RWPE2 (cell line): ENCODE measurements at regions not wholly inside any gene's neighbourhood (a gene's known extent, or its start where the extent isn't known, plus 50 kb on each side); places are given as distances from the start of the nearest gene placed in this dataset.

Experiments
- ATAC-seq: fragments of 200-7000 bp; cut with Tn5 transposase; 3 replicates; pipeline ENCODE4 v1.9.1; 2021; ENCODE audit warnings: low read depth
- DNase-seq: peaks from one replicate; pipeline ENCODE4 v3.0.0-alpha.2; 2020; ENCODE audit warnings: low spot score
- H3K27ac ChIP-seq: fragments of 450-650 bp; 2 replicates; pipeline ENCODE4 v1.5.1; 2017; ENCODE audit warnings: mild to moderate bottlenecking; ENCODE audit not compliant: poor library complexity, severe bottlenecking
- H3K27me3 ChIP-seq: fragments of 250-450 bp; sonication (Bioruptor Pico); 2 replicates; pipeline ENCODE4 v1.5.1; 2021; ENCODE audit warnings: mild to moderate bottlenecking, moderate library complexity; ENCODE audit not compliant: insufficient read depth, poor library complexity, severe bottlenecking
- H3K36me3 ChIP-seq: fragments of 250-450 bp; sonication (Bioruptor Pico); 2 replicates; pipeline ENCODE4 v1.5.1; 2020; ENCODE audit warnings: low read depth, mild to moderate bottlenecking, moderate library complexity
- H3K4me1 ChIP-seq: fragments of 250-450 bp; sonication (Bioruptor Pico); 2 replicates; pipeline ENCODE4 v1.5.1; 2021; ENCODE audit warnings: mild to moderate bottlenecking, moderate library complexity; ENCODE audit not compliant: insufficient read depth, poor library complexity, severe bottlenecking
- H3K4me3 ChIP-seq: fragments of 250-450 bp; sonication (Bioruptor Pico); 2 replicates; pipeline ENCODE4 v1.5.1; 2021; ENCODE audit warnings: mild to moderate bottlenecking, moderate library complexity; ENCODE audit not compliant: severe bottlenecking
- H3K9me3 ChIP-seq: fragments of 250-450 bp; sonication (Bioruptor Pico); 2 replicates; pipeline ENCODE4 v1.5.1; 2021; ENCODE audit warnings: mild to moderate bottlenecking, moderate library complexity; ENCODE audit not compliant: severe bottlenecking
- CTCF ChIP-seq: fragments of 450-650 bp; IDR thresholded peaks from one replicate; pipeline ENCODE4 v1.5.1; 2017; ENCODE audit warnings: mild to moderate bottlenecking, moderate library complexity; ENCODE audit not compliant: poor library complexity, severe bottlenecking

DNA sequence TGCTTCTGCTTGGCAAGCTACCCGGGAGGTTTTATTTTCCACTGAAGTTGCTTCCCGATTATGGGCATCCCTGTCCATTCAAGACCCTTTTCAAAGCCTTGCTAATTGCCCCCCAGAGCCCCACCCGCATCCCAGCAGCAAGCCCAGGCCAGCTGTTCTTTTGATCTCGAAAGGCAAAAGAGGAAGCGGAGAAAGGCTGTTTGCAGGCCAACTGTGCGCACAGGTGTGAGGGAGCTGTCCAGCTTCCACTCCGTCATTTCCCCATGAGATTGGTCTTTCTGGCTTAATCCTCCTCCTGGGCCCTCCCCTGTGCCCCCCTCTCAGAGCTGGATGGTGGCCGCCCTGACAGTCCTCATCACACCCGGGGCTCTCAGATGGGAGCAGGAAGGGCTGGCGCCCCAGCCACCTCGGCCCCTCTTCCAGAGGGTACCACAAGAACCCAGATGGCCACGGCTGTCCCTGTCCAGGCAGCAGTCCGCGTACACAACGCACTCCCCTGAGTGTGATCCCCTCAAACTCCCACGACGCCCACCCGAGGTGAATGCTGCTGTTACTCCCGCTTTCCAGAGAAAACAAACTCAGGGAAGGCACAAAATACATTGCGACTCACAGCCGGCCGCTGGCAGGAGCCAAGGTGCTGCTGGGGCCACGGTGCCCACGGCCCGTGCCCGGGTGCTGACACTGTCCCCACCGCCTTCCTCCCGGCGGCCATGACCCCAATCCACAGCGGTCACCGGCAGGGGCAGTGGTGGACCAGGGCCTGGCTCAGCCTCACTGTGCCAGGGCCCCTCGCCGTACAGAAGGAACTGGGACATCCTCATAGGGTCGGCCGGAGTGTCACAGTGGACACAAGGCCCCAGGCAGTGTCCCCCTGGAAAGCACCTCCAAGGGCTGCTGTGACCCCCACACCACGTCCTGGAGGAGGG is 121.9 kb downstream of the CRYAA start:
- Histone ChIP-seq H3K4me3 (no peak overlapping the region), H3K36me3 (no peaks in the 10 kb centered on the region), H3K27ac (no peak overlapping the region), H3K4me1 (no peaks in the 10 kb centered on the region), H3K27me3 (no peaks in the 10 kb centered on the region), H3K9me3 (no peaks in the 10 kb centered on the region)
- ATAC-seq (no peak), DNase-seq (peak; percentile 55)
- TF ChIP-seq CTCF: no peak

- Histone ChIP-seq H3K9me3 (no peaks in the 10 kb centered on the region), H3K4me1 (no peaks in the 10 kb centered on the region), H3K27ac (no peak overlapping the region), H3K36me3 (no peaks in the 10 kb centered on the region), H3K27me3 (no peaks in the 10 kb centered on the region), H3K4me3 (no peak overlapping the region)
- ATAC-seq: no peak
- peak; percentile 26 for DNase-seq
- TF ChIP-seq CTCF: no peak
Observed at GRCh38 chr21:43289966-43290365, 121.2 kb downstream of the CRYAA start.

DNA sequence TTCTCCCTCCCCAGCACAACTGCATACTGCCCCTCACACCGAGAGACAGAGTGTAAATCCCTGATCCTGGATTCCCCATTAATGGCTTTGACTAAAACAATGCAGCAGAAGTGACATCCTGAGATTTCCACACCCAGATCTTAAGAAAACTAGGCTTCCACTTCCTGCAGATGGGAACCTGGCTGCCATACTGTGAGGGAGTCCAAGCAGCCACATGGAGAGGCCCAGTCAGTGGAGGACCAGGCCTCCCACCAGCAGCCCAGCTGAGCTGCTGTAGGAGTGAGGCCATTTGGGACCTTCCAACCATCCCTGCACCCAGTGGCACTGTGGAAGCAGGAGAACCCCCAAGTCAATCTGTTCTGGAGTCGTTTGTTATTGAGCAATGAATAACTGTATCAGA is 120.6 kb downstream of the CRYAA start:
- Histone ChIP-seq H3K27ac (no peak overlapping the region), H3K36me3 (no peaks in the 10 kb centered on the region), H3K4me1 (no peaks in the 10 kb centered on the region), H3K4me3 (no peak overlapping the region), H3K9me3 (no peaks in the 10 kb centered on the region), H3K27me3 (no peaks in the 10 kb centered on the region)
- ATAC-seq (no peak), DNase-seq (peak; percentile 11)
- no peak for TF ChIP-seq CTCF

DNA sequence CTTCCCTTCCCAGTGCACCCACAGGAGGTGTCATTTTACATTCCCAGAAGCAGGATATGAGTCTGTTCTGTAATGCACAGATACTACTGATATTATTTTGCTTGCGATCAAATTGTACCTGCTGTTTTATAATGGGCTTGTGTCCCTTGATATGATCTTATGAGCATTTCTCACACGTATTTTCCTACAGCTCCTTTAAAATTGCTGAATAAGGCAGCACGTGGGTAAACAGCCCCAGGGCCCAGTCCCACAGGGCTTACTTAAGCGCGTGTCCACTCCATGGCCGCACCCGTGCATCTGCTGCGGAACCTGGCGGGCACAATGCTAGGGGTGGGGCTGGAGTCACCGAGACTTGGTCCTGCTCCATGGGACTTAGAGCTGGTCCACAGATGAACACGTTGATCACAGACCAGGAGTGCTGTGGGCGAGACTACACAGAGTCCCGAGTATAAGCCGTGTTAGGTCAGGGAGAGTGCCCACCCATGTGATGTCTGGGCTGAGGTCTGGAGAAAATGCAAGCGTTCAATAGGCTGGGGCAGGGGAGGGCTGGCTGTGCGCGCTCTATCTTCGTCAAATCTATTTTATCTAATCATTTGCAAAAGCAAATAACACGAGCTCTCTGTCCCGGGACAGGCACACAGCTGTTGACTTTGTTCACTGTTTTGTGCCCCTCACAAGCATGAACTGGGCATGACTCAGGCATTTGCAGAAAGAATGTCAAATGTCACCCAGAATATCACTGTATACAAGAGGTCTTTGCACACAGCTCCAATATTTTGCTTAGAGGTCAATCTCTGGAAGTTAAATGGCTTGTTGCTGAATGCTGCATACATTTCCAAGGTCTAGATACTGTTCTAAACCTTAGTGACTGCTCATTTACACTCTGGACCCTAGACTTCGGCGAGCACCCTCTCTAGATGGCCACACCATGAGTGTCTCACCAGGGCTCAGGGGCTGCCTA is 119.3 kb downstream of the CRYAA start:
- ATAC-seq (no peak), DNase-seq (peak; percentile 48)
- no peak for TF ChIP-seq CTCF
- H3K27ac ChIP-seq: no peak overlapping the region
- H3K36me3 ChIP-seq: no peaks in the 10 kb centered on the region
- no peaks in the 10 kb centered on the region for H3K9me3 ChIP-seq
- no peaks in the 10 kb centered on the region for H3K27me3 ChIP-seq
- H3K4me3 ChIP-seq: no peak overlapping the region
- H3K4me1 ChIP-seq: no peaks in the 10 kb centered on the region
